GM12878 (cell line): ENCODE measurements at regions not wholly inside any gene's neighbourhood (a gene's known extent, or its start where the extent isn't known, plus 50 kb on each side); places are given as distances from the start of the nearest gene placed in this dataset.

Experiments
- ATAC-seq: fragments of 200-7000 bp; cut with Tn5 transposase; 3 replicates; pipeline ENCODE4 v1.9.1; 2020; ENCODE audit warnings: mild to moderate bottlenecking, moderate library complexity
- BruUV-seq: library from RNA; stranded (reverse); fragments of 400-500 nt; replicated peaks from 2 replicates; lab custom pipeline; 2021; lab: Mats Ljungman, UMichigan
- CTCF ChIA-PET: fragments of 300-600 bp; sonication (Branson Sonifier 250); formaldehyde crosslinking; extraction: SDS; loops from one replicate; lab custom pipeline; 2021; ENCODE audit warnings: inconsistent platforms; lab: Yijun Ruan, JAX
- POLR2A ChIA-PET: fragments of 350-600 bp; formaldehyde crosslinking; extraction: SDS; loops from one replicate; lab custom pipeline; 2021; ENCODE audit warnings: inconsistent platforms; lab: Charles Lee
- RAD21 ChIA-PET: fragments of 300-600 bp; sonication (Branson Sonifier 250); formaldehyde crosslinking; loops from one replicate; lab custom pipeline; 2023; ENCODE audit warnings: antibody characterized with exemption; ENCODE audit not compliant: unreplicated experiment; lab: Charles Lee
- SMC1A ChIA-PET: fragments of 300-600 bp; sonication (Branson Sonifier 250); formaldehyde crosslinking; loops from one replicate; lab custom pipeline; 2023; ENCODE audit not compliant: unreplicated experiment, uncharacterized antibody; lab: Charles Lee
- DNase-seq: peaks from one replicate; pipeline ENCODE4 v3.0.0-alpha.2; 2011; ENCODE audit warnings: low read depth, low spot score
- FAIRE-seq: peaks from 3 replicates; lab custom pipeline; 2011; peaks lifted over from hg19 to GRCh38; lab: Jason Lieb, UNC
- H2AFZ ChIP-seq: 2 replicates; pipeline ENCODE4 v1.6.0; 2011; ENCODE audit warnings: low read depth, low read length, control low read depth; ENCODE audit not compliant: control insufficient read depth
- H3K27ac ChIP-seq: 2 replicates; pipeline ENCODE4 v1.5.1; 2011; ENCODE audit warnings: control low read depth; ENCODE audit not compliant: control insufficient read depth, insufficient read depth
- H3K27me3 ChIP-seq, 2 experiments: replicated peaks in 1 of 2; 2 replicates each; pipeline versions ENCODE4 v1.6.0 to v1.6.1; 2011; ENCODE audit warnings: low read length in 1 of 2; ENCODE audit not compliant: control insufficient read depth in 2 of 2, insufficient read depth in 2 of 2
- H3K36me3 ChIP-seq, 2 experiments: 2 replicates each; pipeline ENCODE4 v1.5.1; 2011; ENCODE audit warnings: low read length in 1 of 2; ENCODE audit not compliant: control insufficient read depth in 2 of 2, insufficient read depth in 2 of 2
- H3K4me1 ChIP-seq: 2 replicates; pipeline ENCODE4 v1.6.1; 2011; ENCODE audit warnings: mild to moderate bottlenecking, low read length, moderate library complexity, mixed read lengths; ENCODE audit not compliant: control insufficient read depth, insufficient read depth
- H3K4me2 ChIP-seq: 2 replicates; pipeline ENCODE4 v1.6.0; 2011; ENCODE audit warnings: control low read depth; ENCODE audit not compliant: control insufficient read depth, insufficient read depth
- H3K4me3 ChIP-seq: fragments of 200-600 bp; sonication (generic); 2 replicates; pipeline ENCODE4 v1.5.1; 2016
- H3K79me2 ChIP-seq: 2 replicates; pipeline ENCODE4 v1.6.0; 2011; ENCODE audit warnings: low read length; ENCODE audit not compliant: control insufficient read depth, insufficient read depth
- H3K9ac ChIP-seq: 2 replicates; pipeline ENCODE4 v1.8.0; 2011; ENCODE audit warnings: low read length, control low read depth, mixed read lengths; ENCODE audit not compliant: control insufficient read depth, insufficient read depth
- H3K9me3 ChIP-seq: replicated peaks from 3 replicates; pipeline ENCODE4 v1.5.1; 2011; ENCODE audit warnings: mild to moderate bottlenecking, low read length; ENCODE audit not compliant: control insufficient read depth, insufficient read depth
- H4K20me1 ChIP-seq: 2 replicates; pipeline ENCODE4 v1.6.0; 2011; ENCODE audit not compliant: control insufficient read depth, insufficient read depth
- CREM ChIP-seq: IDR thresholded peaks from 2 replicates; pipeline ENCODE4 v1.6.1; 2014; ENCODE audit warnings: antibody characterized with exemption, low read depth
- EED ChIP-seq: sonication (generic); IDR thresholded peaks from 2 replicates; pipeline ENCODE4 v1.6.1; 2016; ENCODE audit warnings: antibody characterized with exemption, low read depth
- EZH2 ChIP-seq: IDR thresholded peaks from 2 replicates; pipeline ENCODE4 v1.6.1; 2012; ENCODE audit warnings: low read depth, mild to moderate bottlenecking, control low read depth, inconsistent platforms, low read length, borderline replicate concordance; ENCODE audit not compliant: control insufficient read depth
- NR2F1 ChIP-seq: fragments of 450-650 bp; conservative IDR thresholded peaks from 2 replicates; pipeline ENCODE4 v1.6.1; 2017; ENCODE audit warnings: mild to moderate bottlenecking
- POU2F2 ChIP-seq: IDR thresholded peaks from 3 replicates; pipeline ENCODE4 v1.6.1; 2011; ENCODE audit warnings: low read depth, mild to moderate bottlenecking, low read length, borderline replicate concordance
- STAT3 ChIP-seq: IDR thresholded peaks from 2 replicates; pipeline ENCODE4 v1.6.1; 2011; ENCODE audit warnings: low read depth, low read length, improper control_type of control experiment
- YBX1 ChIP-seq: fragments of 450-650 bp; IDR thresholded peaks from 2 replicates; pipeline ENCODE4 v1.6.1; 2016; ENCODE audit warnings: antibody characterized with exemption
- ZNF24 ChIP-seq: fragments of 450-650 bp; IDR thresholded peaks from 2 replicates; pipeline ENCODE4 v1.6.1; 2017; ENCODE audit warnings: antibody characterized with exemption, mild to moderate bottlenecking
- WGBS: methylation state at CpG from one replicate; pipeline ENCODE4 v1.1.6; 2016; ENCODE audit warnings: low lambda C conversion rate; ENCODE audit not compliant: insufficient replicate concordance, insufficient coverage; ENCODE audit errors: missing lambda C conversion rate; 5-methylcytosine and 5-hydroxymethylcytosine counted together
- in situ Hi-C: fragments of 300-500 bp; cut with MboI; formaldehyde crosslinking; loops from 9 replicates; pipeline ENCODE4 v1.14.3; 2018; ENCODE audit warnings: mixed read lengths
- intact Hi-C: fragments of 100-400 bp; cut with micrococcal nuclease; formaldehyde crosslinking; loops from one replicate; pipeline ENCODE4 v1.14.2; 2022; ENCODE audit not compliant: unreplicated experiment
- TF ChIP-seq, protein P1 (sequence below): fragments of 450-650 bp; conservative IDR thresholded peaks from 2 replicates; pipeline ENCODE4 v1.6.1; 2017; ENCODE audit warnings: mild to moderate bottlenecking, moderate library complexity
- TF ChIP-seq, protein P2 (sequence below): fragments of 450-650 bp; IDR thresholded peaks from 2 replicates; pipeline ENCODE4 v1.6.1; 2016; ENCODE audit warnings: mild to moderate bottlenecking, moderate library complexity, borderline replicate concordance
- TF ChIP-seq, protein P3 (sequence below): fragments of 450-650 bp; IDR thresholded peaks from 2 replicates; pipeline ENCODE4 v1.6.1; 2017; ENCODE audit warnings: mild to moderate bottlenecking, low read depth, inconsistent platforms; ENCODE audit not compliant: poor library complexity, severe bottlenecking

DNA sequence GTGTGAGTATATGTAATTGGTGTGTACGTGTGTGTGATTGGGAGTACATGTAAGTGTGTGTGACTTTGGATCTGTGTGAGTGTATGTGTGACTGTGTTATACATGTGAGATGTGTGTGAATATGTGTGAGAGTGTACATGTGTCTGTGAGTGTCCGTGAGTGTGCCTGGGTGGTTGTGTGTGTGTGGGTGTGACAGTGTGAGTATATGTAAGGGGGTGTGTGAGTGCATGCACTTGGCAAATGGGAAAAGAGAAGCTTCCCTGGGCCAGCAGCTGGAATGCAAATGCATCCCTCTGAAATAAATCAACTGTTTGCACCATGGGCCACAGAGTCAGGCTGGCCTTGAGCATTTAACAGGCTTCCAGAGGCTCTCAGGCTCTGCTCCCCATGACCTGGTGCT, 63.6 kb downstream of the MINAR1 start:
- RAD21 ChIA-PET: no interaction called here
- no peak for FAIRE-seq
- no peak overlapping the region for H2AFZ ChIP-seq
- no peaks in the 10 kb centered on the region for H3K36me3 ChIP-seq
- CTCF ChIA-PET: no interaction called here
- 20% methylated on average over 2 of the region's 2 CpGs for WGBS
- no peaks in the 10 kb centered on the region for H3K79me2 ChIP-seq
- no peak for ATAC-seq
- SMC1A ChIA-PET: no interaction called here
- DNase-seq: no peak
- no peak overlapping the region for H3K4me3 ChIP-seq
- no peak overlapping the region for H3K27ac ChIP-seq
- intact Hi-C loops: no loop called here
- no peaks in the 10 kb centered on the region for H3K4me1 ChIP-seq
- POLR2A ChIA-PET: no interaction called here
- no peaks in the 10 kb centered on the region for H3K9me3 ChIP-seq
- in situ Hi-C loops: no loop called here
- TF ChIP-seq, protein P1, sequence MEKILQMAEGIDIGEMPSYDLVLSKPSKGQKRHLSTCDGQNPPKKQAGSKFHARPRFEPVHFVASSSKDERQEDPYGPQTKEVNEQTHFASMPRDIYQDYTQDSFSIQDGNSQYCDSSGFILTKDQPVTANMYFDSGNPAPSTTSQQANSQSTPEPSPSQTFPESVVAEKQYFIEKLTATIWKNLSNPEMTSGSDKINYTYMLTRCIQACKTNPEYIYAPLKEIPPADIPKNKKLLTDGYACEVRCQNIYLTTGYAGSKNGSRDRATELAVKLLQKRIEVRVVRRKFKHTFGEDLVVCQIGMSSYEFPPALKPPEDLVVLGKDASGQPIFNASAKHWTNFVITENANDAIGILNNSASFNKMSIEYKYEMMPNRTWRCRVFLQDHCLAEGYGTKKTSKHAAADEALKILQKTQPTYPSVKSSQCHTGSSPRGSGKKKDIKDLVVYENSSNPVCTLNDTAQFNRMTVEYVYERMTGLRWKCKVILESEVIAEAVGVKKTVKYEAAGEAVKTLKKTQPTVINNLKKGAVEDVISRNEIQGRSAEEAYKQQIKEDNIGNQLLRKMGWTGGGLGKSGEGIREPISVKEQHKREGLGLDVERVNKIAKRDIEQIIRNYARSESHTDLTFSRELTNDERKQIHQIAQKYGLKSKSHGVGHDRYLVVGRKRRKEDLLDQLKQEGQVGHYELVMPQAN: no peak
- TF ChIP-seq POU2F2 (no peak), NR2F1 (no peak), YBX1 (no peak), EZH2 (no peak), CREM (no peak), EED (no peak), ZNF24 (no peak), STAT3 (no peak)
- TF ChIP-seq, protein P2, sequence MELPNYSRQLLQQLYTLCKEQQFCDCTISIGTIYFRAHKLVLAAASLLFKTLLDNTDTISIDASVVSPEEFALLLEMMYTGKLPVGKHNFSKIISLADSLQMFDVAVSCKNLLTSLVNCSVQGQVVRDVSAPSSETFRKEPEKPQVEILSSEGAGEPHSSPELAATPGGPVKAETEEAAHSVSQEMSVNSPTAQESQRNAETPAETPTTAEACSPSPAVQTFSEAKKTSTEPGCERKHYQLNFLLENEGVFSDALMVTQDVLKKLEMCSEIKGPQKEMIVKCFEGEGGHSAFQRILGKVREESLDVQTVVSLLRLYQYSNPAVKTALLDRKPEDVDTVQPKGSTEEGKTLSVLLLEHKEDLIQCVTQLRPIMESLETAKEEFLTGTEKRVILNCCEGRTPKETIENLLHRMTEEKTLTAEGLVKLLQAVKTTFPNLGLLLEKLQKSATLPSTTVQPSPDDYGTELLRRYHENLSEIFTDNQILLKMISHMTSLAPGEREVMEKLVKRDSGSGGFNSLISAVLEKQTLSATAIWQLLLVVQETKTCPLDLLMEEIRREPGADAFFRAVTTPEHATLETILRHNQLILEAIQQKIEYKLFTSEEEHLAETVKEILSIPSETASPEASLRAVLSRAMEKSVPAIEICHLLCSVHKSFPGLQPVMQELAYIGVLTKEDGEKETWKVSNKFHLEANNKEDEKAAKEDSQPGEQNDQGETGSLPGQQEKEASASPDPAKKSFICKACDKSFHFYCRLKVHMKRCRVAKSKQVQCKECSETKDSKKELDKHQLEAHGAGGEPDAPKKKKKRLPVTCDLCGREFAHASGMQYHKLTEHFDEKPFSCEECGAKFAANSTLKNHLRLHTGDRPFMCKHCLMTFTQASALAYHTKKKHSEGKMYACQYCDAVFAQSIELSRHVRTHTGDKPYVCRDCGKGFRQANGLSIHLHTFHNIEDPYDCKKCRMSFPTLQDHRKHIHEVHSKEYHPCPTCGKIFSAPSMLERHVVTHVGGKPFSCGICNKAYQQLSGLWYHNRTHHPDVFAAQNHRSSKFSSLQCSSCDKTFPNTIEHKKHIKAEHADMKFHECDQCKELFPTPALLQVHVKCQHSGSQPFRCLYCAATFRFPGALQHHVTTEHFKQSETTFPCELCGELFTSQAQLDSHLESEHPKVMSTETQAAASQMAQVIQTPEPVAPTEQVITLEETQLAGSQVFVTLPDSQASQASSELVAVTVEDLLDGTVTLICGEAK: no peak
- TF ChIP-seq, protein P3, sequence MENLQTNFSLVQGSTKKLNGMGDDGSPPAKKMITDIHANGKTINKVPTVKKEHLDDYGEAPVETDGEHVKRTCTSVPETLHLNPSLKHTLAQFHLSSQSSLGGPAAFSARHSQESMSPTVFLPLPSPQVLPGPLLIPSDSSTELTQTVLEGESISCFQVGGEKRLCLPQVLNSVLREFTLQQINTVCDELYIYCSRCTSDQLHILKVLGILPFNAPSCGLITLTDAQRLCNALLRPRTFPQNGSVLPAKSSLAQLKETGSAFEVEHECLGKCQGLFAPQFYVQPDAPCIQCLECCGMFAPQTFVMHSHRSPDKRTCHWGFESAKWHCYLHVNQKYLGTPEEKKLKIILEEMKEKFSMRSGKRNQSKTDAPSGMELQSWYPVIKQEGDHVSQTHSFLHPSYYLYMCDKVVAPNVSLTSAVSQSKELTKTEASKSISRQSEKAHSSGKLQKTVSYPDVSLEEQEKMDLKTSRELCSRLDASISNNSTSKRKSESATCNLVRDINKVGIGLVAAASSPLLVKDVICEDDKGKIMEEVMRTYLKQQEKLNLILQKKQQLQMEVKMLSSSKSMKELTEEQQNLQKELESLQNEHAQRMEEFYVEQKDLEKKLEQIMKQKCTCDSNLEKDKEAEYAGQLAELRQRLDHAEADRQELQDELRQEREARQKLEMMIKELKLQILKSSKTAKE: no peak
- no peak overlapping the region for H3K9ac ChIP-seq
- H3K27me3 ChIP-seq: 0 out of 4 replicates have a peak, but pooled peaks cover 0 to 2% of the 10 kb centered on the region in 2 experiments
- no peak overlapping the region for H3K4me2 ChIP-seq
- BruUV-seq: no TSS peak
- no peaks in the 10 kb centered on the region for H4K20me1 ChIP-seq
